HG03457 (cell line): ENCODE measurements at regions not wholly inside any gene's neighbourhood (a gene's known extent, or its start where the extent isn't known, plus 50 kb on each side); places are given as distances from the start of the nearest gene placed in this dataset.
"Not testable (repeated sequence)": the region's sequence is repeated elsewhere in the genome, so short reads cannot be mapped to it uniquely, and the experiment has no call there.

Experiments used
- ATAC-seq: cut with Tn5 transposase; IDR thresholded peaks from one replicate; pipeline ENCODE4 v1.9.1; 2021; ENCODE audit warnings: moderate number of reproducible peaks; ENCODE audit not compliant: unreplicated experiment

GRCh38 chr5:94027145-94027544, 285.7 kb upstream of the POU5F2 start:
- ATAC-seq: no peak

- ATAC-seq: no peak
These were observed 284.5 kb upstream of the POU5F2 start for GRCh38 chr5:94025788-94026473.

GRCh38 chr5:94024620-94025019, 283.2 kb upstream of the POU5F2 start:
- no peak for ATAC-seq

- ATAC-seq: no peak
These were observed 282.7 kb upstream of the POU5F2 start for GRCh38 chr5:94024101-94024500.

GRCh38 chr5:94021246-94021645, 279.8 kb upstream of the POU5F2 start:
- no peak for ATAC-seq

GRCh38 chr5:94017579-94017978, 276.2 kb upstream of the POU5F2 start:
- ATAC-seq: no peak

GRCh38 chr5:94010814-94011213, 269.4 kb upstream of the POU5F2 start:
- no peak for ATAC-seq

GRCh38 chr5:94009161-94009560, 267.8 kb upstream of the POU5F2 start:
- ATAC-seq: no peak

GRCh38 chr5:93998951-93999455, 257.6 kb upstream of the POU5F2 start:
- ATAC-seq: no peak

- no peak for ATAC-seq
These were observed 256.2 kb upstream of the POU5F2 start for GRCh38 chr5:93997562-93997961.

- ATAC-seq: no peak
These were observed 253.8 kb upstream of the POU5F2 start for GRCh38 chr5:93995126-93995621.

- ATAC-seq: no peak
These were observed 251.8 kb upstream of the POU5F2 start for GRCh38 chr5:93993161-93993560.

- ATAC-seq: no peak
These were observed 249.2 kb upstream of the POU5F2 start for GRCh38 chr5:93990504-93991070.

- ATAC-seq: not testable (repeated sequence)
These were observed 244.7 kb upstream of the POU5F2 start for GRCh38 chr5:93985940-93986570.

GRCh38 chr5:93978222-93978621, 236.8 kb upstream of the POU5F2 start:
- ATAC-seq: no peak

GRCh38 chr5:93967923-93968322, 226.5 kb upstream of the POU5F2 start:
- ATAC-seq: no peak

GRCh38 chr5:93964421-93964820, 223.0 kb upstream of the POU5F2 start:
- no peak for ATAC-seq

GRCh38 chr5:93960042-93960441, 218.6 kb upstream of the POU5F2 start:
- no peak for ATAC-seq

- ATAC-seq: no peak
These were observed 214.6 kb upstream of the POU5F2 start for GRCh38 chr5:93956006-93956405.

GRCh38 chr5:93954421-93955069, 213.1 kb upstream of the POU5F2 start:
- no peak for ATAC-seq

- ATAC-seq: no peak
These were observed 212.0 kb upstream of the POU5F2 start for GRCh38 chr5:93953442-93953841.

GRCh38 chr5:93941897-93942296, 200.5 kb upstream of the POU5F2 start:
- ATAC-seq: no peak
